ENCODE measurements at regions not wholly inside any gene's neighbourhood (a gene's known extent, or its start where the extent isn't known, plus 50 kb on each side); places are given as distances from the start of the nearest gene placed in this dataset.
A peak's percentile ranks its signal among the peaks of the same experiment; 100 is the strongest.

DNA sequence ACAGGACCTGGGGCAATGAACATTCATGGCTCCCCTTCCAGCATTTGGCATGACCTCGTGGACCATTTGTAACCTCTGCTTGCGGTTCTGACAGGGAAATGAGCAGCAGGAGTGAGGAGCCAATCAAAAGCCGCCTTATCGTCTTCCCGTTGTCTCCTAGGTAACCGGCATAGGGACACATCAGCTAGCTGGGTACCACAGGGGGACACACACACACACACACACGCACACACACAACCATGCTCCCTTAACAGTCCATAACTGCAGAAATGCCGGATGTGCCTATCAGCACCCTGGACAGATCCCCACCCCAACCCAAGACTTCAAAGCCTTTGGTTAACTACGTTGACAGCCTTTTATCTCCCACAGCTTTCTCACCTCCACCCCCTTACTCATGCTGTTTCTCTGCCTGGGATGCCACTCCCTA, 53.4 kb upstream of the CCDC174 start (continued):
- TF ChIP-seq, protein P1, sequence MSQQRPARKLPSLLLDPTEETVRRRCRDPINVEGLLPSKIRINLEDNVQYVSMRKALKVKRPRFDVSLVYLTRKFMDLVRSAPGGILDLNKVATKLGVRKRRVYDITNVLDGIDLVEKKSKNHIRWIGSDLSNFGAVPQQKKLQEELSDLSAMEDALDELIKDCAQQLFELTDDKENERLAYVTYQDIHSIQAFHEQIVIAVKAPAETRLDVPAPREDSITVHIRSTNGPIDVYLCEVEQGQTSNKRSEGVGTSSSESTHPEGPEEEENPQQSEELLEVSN (IDR thresholded peaks at IDR 0.05; ENCODE audit: borderline replicate concordance in 1 of 2, extremely low read depth in 1 of 2, insufficient read depth in 1 of 2, insufficient read length in 1 of 2, low read depth in 1 of 2, low read length in 1 of 2, poor library complexity in 1 of 2, severe bottlenecking in 1 of 2) = no peak
- TF ChIP-seq, protein P2, sequence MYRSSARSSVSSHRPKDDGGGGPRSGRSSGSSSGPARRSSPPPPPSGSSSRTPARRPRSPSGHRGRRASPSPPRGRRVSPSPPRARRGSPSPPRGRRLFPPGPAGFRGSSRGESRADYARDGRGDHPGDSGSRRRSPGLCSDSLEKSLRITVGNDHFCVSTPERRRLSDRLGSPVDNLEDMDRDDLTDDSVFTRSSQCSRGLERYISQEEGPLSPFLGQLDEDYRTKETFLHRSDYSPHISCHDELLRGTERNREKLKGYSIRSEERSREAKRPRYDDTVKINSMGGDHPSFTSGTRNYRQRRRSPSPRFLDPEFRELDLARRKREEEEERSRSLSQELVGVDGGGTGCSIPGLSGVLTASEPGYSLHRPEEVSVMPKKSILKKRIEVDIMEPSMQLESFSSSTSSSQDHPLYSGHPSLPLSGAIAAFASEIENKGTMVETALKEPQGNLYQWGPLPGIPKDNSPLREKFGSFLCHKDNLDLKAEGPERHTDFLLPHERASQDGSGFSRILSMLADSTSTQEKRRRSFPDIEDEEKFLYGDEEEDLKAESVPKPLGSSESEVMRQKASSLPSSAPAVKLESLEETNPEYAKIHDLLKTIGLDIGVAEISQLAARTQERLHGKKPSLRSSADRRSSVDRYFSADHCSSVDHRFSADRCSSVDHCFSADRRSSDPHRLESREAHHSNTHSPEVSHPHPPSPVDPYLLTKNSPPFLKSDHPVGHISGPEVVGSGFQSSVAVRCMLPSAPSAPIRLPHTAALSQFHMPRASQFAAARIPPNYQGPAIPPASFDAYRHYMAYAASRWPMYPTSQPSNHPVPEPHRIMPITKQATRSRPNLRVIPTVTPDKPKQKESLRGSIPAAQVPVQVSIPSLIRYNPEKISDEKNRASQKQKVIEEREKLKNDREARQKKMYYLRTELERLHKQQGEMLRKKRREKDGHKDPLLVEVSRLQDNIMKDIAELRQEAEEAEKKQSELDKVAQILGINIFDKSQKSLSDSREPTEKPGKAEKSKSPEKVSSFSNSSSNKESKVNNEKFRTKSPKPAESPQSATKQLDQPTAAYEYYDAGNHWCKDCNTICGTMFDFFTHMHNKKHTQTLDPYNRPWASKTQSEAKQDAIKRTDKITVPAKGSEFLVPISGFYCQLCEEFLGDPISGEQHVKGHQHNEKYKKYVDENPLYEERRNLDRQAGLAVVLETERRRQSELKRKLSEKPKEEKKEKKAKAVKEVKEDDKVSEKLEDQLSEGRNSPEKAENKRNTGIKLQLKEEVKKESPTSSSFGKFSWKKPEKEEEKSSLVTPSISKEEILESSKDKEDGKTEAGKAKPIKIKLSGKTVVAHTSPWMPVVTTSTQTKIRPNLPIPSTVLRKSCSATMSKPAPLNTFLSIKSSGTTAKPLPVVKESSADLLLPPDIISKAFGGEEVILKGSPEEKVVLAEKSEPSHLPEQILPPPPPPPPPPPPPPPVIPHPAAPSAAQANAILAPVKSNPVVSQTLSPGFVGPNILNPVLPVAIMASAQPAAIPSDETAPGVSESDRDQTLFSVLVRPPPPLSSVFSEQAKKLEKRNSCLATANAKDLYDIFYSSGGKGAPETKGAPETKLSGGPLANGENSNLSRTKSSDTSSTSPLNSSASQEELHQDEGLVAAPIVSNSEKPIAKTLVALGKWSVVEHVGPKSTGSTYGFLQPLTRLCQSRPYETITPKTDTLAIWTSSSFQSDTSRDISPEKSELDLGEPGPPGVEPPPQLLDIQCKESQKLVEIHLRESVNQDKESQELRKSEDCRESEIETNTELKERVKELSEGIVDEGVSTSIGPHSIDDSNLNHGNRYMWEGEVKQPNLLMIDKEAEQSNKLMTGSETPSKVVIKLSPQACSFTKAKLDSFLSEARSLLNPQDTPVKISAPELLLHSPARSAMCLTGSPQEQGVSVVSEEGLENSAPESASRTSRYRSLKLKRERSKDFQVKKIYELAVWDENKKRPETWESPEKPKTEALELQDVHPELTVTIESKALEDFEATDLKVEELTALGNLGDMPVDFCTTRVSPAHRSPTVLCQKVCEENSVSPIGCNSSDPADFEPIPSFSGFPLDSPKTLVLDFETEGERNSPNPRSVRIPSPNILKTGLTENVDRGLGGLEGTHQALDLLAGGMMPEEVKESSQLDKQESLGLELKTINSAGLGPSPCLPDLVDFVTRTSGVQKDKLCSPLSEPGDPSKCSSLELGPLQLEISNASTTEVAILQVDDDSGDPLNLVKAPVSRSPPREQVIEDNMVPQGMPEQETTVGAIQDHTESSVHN (IDR thresholded peaks at IDR 0.05; ENCODE audit: borderline replicate concordance in 1 of 2, low read depth in 1 of 2) = no peak
- TF ChIP-seq, protein P3, sequence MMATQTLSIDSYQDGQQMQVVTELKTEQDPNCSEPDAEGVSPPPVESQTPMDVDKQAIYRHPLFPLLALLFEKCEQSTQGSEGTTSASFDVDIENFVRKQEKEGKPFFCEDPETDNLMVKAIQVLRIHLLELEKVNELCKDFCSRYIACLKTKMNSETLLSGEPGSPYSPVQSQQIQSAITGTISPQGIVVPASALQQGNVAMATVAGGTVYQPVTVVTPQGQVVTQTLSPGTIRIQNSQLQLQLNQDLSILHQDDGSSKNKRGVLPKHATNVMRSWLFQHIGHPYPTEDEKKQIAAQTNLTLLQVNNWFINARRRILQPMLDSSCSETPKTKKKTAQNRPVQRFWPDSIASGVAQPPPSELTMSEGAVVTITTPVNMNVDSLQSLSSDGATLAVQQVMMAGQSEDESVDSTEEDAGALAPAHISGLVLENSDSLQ (IDR thresholded peaks at IDR 0.05) = no peak; the same call in 1 of the 2 replicates
- TF ChIP-seq ZNF408 (CRISPR knock-in tag; IDR thresholded peaks at IDR 0.05; ENCODE audit: low read depth) (no peak), KLF6 (CRISPR knock-in tag; IDR thresholded peaks at IDR 0.05; ENCODE audit: borderline replicate concordance) (peak; percentile 57; the same call in 1 of the 2 replicates), KLF10 (CRISPR knock-in tag; IDR thresholded peaks at IDR 0.05) (no peak), DIDO1 (tag; IDR thresholded peaks at IDR 0.05; ENCODE audit: low read depth) (no peak), SMARCE1 (IDR thresholded peaks at IDR 0.05) (no peak)
- TF ChIP-seq, protein P4, sequence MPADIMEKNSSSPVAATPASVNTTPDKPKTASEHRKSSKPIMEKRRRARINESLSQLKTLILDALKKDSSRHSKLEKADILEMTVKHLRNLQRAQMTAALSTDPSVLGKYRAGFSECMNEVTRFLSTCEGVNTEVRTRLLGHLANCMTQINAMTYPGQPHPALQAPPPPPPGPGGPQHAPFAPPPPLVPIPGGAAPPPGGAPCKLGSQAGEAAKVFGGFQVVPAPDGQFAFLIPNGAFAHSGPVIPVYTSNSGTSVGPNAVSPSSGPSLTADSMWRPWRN (IDR thresholded peaks at IDR 0.05; ENCODE audit: low read depth) = no peak
- TF ChIP-seq, protein P5, sequence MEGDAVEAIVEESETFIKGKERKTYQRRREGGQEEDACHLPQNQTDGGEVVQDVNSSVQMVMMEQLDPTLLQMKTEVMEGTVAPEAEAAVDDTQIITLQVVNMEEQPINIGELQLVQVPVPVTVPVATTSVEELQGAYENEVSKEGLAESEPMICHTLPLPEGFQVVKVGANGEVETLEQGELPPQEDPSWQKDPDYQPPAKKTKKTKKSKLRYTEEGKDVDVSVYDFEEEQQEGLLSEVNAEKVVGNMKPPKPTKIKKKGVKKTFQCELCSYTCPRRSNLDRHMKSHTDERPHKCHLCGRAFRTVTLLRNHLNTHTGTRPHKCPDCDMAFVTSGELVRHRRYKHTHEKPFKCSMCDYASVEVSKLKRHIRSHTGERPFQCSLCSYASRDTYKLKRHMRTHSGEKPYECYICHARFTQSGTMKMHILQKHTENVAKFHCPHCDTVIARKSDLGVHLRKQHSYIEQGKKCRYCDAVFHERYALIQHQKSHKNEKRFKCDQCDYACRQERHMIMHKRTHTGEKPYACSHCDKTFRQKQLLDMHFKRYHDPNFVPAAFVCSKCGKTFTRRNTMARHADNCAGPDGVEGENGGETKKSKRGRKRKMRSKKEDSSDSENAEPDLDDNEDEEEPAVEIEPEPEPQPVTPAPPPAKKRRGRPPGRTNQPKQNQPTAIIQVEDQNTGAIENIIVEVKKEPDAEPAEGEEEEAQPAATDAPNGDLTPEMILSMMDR (IDR thresholded peaks at IDR 0.05 in 2 of 3, conservative IDR thresholded peaks at IDR 0.05 in 1 of 3; ENCODE audit: insufficient read depth in 2 of 3, low read depth in 1 of 3, low read length in 3 of 3) = no peak

Data from K562 (cell line).